ENCODE measurements at regions not wholly inside any gene's neighbourhood (a gene's known extent, or its start where the extent isn't known, plus 50 kb on each side); places are given as distances from the start of the nearest gene placed in this dataset.
"Not testable (repeated sequence)": the region's sequence is repeated elsewhere in the genome, so short reads cannot be mapped to it uniquely, and the experiment has no call there.

GRCh38 chr16:61005952-61006351 is 1030.3 kb downstream of the CDH8 start:
- DNase-seq (ENCODE audit: low spot score): no peak

GRCh38 chr16:61002479-61003204 is 1033.6 kb downstream of the CDH8 start:
- no peak for DNase-seq (ENCODE audit: low spot score)

- DNase-seq (ENCODE audit: low spot score): no peak
These were observed 1044.4 kb downstream of the CDH8 start for GRCh38 chr16:60991886-60992285.

DNA sequence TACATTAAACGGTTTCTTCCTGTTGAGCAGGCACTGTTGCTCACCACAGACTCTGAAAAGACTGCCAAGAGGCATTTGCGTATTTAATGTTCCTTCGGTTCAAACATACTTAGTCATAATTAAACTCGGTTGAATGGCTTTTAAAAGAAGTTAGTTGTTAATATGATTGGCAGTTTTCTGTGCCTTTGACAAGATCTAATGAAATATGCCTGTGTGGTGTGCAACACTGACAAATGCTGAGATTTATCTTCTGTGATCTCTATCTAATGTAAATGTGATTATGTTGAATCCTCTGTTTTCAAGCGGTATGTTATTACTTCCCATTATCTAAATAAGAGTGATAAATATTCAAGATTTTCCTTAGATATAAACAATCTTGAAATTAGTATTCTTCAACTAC is 1046.6 kb downstream of the CDH8 start:
- DNase-seq (ENCODE audit: low spot score): no peak

- no peak for DNase-seq (ENCODE audit: low spot score)
These were observed 1057.1 kb downstream of the CDH8 start for GRCh38 chr16:60979119-60979518.

DNA sequence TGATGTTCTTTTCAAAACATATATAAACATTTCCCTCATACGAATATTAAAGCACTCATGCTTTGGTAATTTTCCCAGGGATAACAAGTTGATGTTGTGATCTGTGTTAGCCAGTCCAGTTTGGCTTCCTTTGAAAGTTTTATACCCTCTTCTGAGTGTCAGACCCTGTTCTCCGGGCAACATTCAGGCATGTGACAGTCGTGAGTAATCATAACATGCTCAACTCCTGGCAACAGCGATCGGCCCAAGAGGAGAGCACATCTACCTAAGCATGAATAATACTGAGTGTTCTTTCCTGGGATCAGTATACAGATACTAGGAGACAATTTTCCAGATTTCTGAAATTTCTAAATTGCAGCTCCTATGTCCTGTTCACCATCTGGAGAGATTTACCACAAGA is 1086.4 kb downstream of the CDH8 start:
- no peak for DNase-seq (ENCODE audit: low spot score)

DNA sequence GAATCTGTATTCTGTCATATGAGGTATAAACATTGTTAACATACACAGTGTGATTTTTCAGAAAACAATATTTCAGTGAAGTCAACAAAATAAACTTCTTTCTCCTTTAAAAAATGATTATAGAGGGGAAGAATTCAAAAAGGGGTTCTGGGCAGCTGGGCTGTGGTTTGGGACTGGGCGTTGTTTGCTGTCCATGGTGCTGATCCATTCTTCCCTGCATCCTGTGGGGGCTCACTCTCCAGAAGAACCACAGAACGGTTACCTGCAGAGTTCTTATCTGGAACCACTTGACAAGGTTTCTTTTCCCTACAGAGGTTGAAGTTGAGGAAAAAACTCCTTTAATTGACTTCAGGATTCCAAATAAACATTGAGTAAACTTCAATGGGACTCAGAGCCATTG is 1091.0 kb downstream of the CDH8 start:
- no peak for DNase-seq (ENCODE audit: low spot score)

GRCh38 chr16:60936189-60936588 is 1100.0 kb downstream of the CDH8 start:
- DNase-seq (ENCODE audit: low spot score): not testable (repeated sequence)

DNA sequence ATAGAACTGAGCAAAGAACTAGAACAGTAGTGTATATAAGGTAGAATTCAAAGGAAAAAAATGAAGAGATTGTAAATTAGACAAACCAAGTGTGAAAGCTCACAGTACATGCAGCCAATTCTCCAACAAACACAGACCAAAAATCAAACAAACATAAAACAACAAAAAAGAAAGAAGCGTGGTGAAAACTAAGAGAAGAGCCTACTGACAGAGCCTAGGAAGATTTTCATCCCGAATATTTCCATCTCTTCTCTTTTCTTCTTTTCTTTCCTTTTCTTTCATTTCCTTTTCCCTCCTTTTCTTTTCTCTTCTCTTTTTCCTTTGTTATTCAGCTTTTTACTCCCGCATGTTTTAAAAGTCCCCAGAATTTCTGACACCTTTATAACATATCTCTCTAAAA is 1103.6 kb downstream of the CDH8 start:
- no peak for DNase-seq (ENCODE audit: low spot score)

GRCh38 chr16:60930291-60930690 is 1105.9 kb downstream of the CDH8 start:
- no peak for DNase-seq (ENCODE audit: low spot score)

- no peak for DNase-seq (ENCODE audit: low spot score)
These were observed 1113.3 kb downstream of the CDH8 start for GRCh38 chr16:60922920-60923319.

DNA sequence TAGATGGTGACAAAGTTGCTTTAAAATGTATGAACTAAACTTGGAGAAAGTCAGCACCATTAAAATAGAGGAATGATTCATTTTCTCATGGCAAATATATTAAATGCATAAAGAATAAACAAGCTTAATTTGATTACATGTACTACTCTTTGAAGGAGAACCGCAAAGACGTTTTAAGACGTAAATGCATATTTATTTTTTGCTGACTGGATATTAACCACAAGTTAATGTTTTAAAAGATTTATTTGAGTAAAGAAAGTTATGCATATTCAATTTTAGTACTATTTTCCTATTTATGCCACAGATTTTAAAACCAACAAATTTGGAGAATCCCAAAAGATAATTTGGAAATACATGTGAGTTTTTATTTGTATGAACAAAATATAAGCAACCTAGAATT is 1121.9 kb downstream of the CDH8 start:
- no peak for DNase-seq (ENCODE audit: low spot score)

DNA sequence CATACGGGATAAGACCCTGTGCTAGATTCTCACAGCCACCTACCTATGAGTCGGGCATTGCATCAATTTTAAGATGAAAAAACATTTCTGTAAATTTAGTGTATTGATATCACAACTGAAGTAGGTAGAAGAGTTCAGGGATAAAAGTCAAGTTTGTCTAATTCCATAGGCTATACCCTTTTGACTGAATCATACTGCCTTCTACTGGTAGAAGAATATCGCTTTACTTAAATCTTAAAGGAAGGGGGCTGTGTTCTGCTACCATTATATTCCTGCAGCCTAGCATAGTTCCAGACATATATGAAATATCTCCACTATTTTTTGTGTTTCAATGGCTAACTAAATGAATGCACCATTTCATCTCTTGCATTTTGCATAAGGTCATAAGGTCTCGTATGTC is 1128.6 kb downstream of the CDH8 start:
- no peak for DNase-seq (ENCODE audit: low spot score)

DNA sequence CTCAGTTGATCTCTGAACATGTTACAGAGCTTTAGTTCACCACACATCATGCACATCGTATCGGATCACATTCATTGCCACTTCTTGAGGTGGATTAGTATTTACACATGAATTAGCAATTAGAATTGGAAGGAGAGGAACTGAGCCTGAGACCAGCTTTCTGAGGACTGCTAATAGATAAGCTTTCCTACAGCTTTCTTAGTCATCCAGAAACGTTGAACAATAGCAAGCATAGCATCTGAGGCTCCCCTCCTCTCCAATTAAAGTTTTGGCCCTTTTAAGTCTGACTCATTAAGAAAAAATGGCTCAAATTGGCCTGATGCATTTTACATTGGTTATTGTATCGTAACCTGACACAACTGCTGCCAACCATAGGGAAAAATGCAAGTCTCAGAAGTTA is 1130.4 kb downstream of the CDH8 start:
- DNase-seq (ENCODE audit: low spot score): no peak

GRCh38 chr16:60902114-60902513 is 1134.1 kb downstream of the CDH8 start:
- no peak for DNase-seq (ENCODE audit: low spot score)

GRCh38 chr16:60882816-60883215 is 1153.4 kb downstream of the CDH8 start:
- DNase-seq (ENCODE audit: low spot score): no peak

- no peak for DNase-seq (ENCODE audit: low spot score)
These were observed 1183.6 kb downstream of the CDH8 start for GRCh38 chr16:60852635-60853034.

GRCh38 chr16:60821661-60822060 is 1214.6 kb downstream of the CDH8 start:
- DNase-seq (ENCODE audit: low spot score): no peak

DNA sequence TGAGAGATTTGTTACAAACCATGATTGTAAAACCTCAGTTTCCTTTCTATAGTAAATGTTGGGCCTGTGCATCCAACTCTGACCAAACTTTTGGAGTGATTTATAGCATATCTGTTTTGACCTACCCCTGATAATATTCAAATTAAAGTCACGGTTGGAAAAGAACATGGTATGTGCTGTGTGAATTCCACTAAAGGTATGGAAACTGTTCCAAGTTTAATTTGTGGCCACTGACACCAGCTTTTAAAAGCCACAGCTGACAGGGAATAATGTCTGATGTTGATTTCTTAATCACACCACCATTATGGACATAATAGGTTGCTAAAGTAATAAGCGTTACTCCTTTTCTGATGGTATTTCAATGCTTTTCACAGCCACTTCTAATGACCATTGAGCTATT is 1215.9 kb downstream of the CDH8 start:
- DNase-seq (ENCODE audit: low spot score): no peak

- DNase-seq (ENCODE audit: low spot score): no peak
These were observed 1217.8 kb downstream of the CDH8 start for GRCh38 chr16:60818465-60818864.

GRCh38 chr16:60816461-60816860 is 1219.8 kb downstream of the CDH8 start:
- no peak for DNase-seq (ENCODE audit: low spot score)

- no peak for DNase-seq (ENCODE audit: low spot score)
These were observed 1220.4 kb downstream of the CDH8 start for GRCh38 chr16:60815865-60816264.

DNA sequence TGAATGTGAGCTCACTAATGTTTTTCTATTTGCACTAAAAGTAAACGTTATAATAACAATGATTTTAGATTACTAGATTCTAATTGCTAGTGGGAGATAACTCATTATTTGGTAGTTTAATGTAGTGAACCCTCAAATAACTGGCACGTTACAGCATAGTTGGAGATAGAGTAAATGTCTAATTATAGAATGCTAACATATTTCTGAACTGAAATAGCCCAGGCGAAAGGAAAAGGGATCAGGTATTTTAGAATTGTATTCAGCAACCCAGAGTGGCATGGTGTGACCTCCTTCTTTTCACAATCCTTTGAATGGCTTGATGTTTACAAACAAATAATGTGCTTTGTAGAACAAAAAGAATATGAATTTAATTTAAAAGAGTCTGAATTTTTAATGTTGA is 1221.2 kb downstream of the CDH8 start:
- DNase-seq (ENCODE audit: low spot score): no peak

GRCh38 chr16:60811657-60812056 is 1224.6 kb downstream of the CDH8 start:
- DNase-seq (ENCODE audit: low spot score): no peak

All from A172 (cell line).